ENCODE measurements at regions not wholly inside any gene's neighbourhood (a gene's known extent, or its start where the extent isn't known, plus 50 kb on each side); places are given as distances from the start of the nearest gene placed in this dataset.

DNA sequence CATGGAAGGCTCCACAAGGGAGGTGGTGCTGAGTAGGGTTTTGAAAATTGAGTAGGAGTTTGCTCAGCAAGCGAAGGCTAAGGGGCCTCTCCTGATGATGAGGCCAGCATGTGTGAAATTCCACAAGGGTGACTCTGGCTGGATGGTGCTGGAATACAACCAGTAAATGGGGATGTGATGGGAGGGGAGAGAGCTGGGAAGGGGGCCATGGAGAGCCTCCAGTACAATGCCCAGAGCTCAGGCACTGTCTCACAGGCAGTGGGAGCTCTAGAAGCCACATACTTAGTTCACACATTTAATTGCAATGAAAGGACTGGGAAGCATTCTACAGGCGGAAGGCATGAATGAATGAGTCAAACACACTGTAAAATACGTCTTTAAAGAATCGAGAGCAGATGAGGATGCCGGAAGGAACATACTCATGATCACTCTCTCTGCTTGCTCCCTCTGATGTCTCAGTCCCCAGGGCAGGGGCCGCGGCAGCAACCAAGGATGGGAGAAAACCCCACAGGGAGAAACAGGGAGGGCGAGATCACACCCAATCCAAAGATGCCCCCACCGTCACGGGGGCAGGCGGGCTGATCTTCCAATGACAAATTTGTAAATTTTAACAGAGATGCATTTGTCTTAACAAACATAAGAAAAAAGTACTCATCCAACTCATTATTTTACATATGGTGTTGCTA is 261.0 kb downstream of the NSG2 start:
- TF ChIP-seq EZH2 (IDR thresholded peaks at IDR 0.05; ENCODE audit: insufficient read depth, poor library complexity, severe bottlenecking): no peak
- no peak for TF ChIP-seq EZH2phosphoT487 (IDR thresholded peaks at IDR 0.05; ENCODE audit: insufficient read depth, low read depth)
